Suprapubic skin (tissue), 4 donors: ENCODE measurements at regions not wholly inside any gene's neighbourhood (a gene's known extent, or its start where the extent isn't known, plus 50 kb on each side); places are given as distances from the start of the nearest gene placed in this dataset.

ENCODE experiments used
- CTCF ChIP-seq, 2 donors: fragments of 200-600 bp in 1 of 2; fragments of 450-650 bp in 1 of 2; sonication (generic) in 1 of 2; IDR thresholded peaks; one replicate each; pipeline ENCODE4 v1.5.1; 2016 to 2019; ENCODE audit warnings: antibody characterized with exemption in 2 of 2, mild to moderate bottlenecking in 1 of 2, moderate library complexity in 1 of 2
- EP300 ChIP-seq: sonication (generic); formaldehyde crosslinking; IDR thresholded peaks from one replicate; pipeline ENCODE4 v1.6.1; 2017; ENCODE audit warnings: antibody characterized with exemption
- POLR2AphosphoS5 ChIP-seq, 3 donors: sonication (generic); formaldehyde crosslinking; IDR thresholded peaks; one replicate each; pipeline ENCODE4 v1.6.1; 2017; ENCODE audit warnings: antibody characterized with exemption in 3 of 3

GRCh38 chrX:155751131-155751530 is 130.0 kb upstream of the VAMP7 start:
- TF ChIP-seq CTCF (IDR thresholded peaks at IDR 0.05) = no peak
- TF ChIP-seq EP300 = no peak
- TF ChIP-seq POLR2AphosphoS5 (IDR thresholded peaks at IDR 0.05) = no peak
